ENCODE measurements at regions not wholly inside any gene's neighbourhood (a gene's known extent, or its start where the extent isn't known, plus 50 kb on each side); places are given as distances from the start of the nearest gene placed in this dataset.
A peak's percentile ranks its signal among the peaks of the same experiment; 100 is the strongest.

- Histone ChIP-seq H3K36me3 (ENCODE audit: insufficient read depth, low read length) (no peaks in the 10 kb centered on the region), H3K4me3 (ENCODE audit: low read length, poor library complexity, severe bottlenecking) (no peak overlapping the region)
These were observed 89.1 kb upstream of the MBOAT2 start for GRCh38 chr2:9092383-9093282.

GRCh38 chr2:9091811-9092210, 88.3 kb upstream of the MBOAT2 start:
- Histone ChIP-seq H3K9ac (ENCODE audit: low read depth, low read length, poor library complexity, severe bottlenecking) (no peak overlapping the region), H3K4me3 (ENCODE audit: low read length, poor library complexity, severe bottlenecking) (no peak overlapping the region), H3K4me1 (ENCODE audit: insufficient read depth, low read length, poor library complexity, severe bottlenecking) (no peaks in the 10 kb centered on the region), H3F3A (ENCODE audit: low read depth) (no peaks in the 10 kb centered on the region), H3K4me2 (ENCODE audit: low read depth, low read length, poor library complexity, severe bottlenecking) (no peak overlapping the region), H4K20me1 (ENCODE audit: insufficient read depth, low read length, poor library complexity, severe bottlenecking) (no peaks in the 10 kb centered on the region), H3K9me2 (replicated peaks; ENCODE audit: low read depth, low read length) (no peaks in the 10 kb centered on the region), H3K79me2 (ENCODE audit: insufficient read depth, low read length) (no peaks in the 10 kb centered on the region), H3K27me3 (ENCODE audit: insufficient read depth, low read length, poor library complexity, severe bottlenecking) (no peaks in the 10 kb centered on the region), H3K9me3 (ENCODE audit: insufficient read depth, low read depth, low read length) (no peaks in the 10 kb centered on the region), H3K36me3 (ENCODE audit: insufficient read depth, low read length) (no peaks in the 10 kb centered on the region), H2AFZ (ENCODE audit: low read length) (no peak overlapping the region)
- TF ChIP-seq, protein P1, sequence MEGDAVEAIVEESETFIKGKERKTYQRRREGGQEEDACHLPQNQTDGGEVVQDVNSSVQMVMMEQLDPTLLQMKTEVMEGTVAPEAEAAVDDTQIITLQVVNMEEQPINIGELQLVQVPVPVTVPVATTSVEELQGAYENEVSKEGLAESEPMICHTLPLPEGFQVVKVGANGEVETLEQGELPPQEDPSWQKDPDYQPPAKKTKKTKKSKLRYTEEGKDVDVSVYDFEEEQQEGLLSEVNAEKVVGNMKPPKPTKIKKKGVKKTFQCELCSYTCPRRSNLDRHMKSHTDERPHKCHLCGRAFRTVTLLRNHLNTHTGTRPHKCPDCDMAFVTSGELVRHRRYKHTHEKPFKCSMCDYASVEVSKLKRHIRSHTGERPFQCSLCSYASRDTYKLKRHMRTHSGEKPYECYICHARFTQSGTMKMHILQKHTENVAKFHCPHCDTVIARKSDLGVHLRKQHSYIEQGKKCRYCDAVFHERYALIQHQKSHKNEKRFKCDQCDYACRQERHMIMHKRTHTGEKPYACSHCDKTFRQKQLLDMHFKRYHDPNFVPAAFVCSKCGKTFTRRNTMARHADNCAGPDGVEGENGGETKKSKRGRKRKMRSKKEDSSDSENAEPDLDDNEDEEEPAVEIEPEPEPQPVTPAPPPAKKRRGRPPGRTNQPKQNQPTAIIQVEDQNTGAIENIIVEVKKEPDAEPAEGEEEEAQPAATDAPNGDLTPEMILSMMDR (conservative IDR thresholded peaks at IDR 0.05; ENCODE audit: low read length): no peak
- TF ChIP-seq EZH2phosphoT487 (IDR thresholded peaks at IDR 0.05; ENCODE audit: borderline replicate concordance): no peak

More at GRCh38 chr2:9092383-9093282, 89.1 kb upstream of the MBOAT2 start:
- Histone ChIP-seq H3K9me2 (replicated peaks; ENCODE audit: low read depth, low read length) (no peaks in the 10 kb centered on the region), H3K4me2 (ENCODE audit: low read depth, low read length, poor library complexity, severe bottlenecking) (no peak overlapping the region), H3K27me3 (ENCODE audit: insufficient read depth, low read length, poor library complexity, severe bottlenecking) (no peaks in the 10 kb centered on the region), H3K4me1 (ENCODE audit: insufficient read depth, low read length, poor library complexity, severe bottlenecking) (no peaks in the 10 kb centered on the region), H3F3A (ENCODE audit: low read depth) (no peaks in the 10 kb centered on the region), H2AFZ (ENCODE audit: low read length) (0 out of 2 replicates have a peak overlapping the region, but pooled peaks have one; percentile 27), H3K9me3 (ENCODE audit: insufficient read depth, low read depth, low read length) (no peaks in the 10 kb centered on the region), H3K9ac (ENCODE audit: low read depth, low read length, poor library complexity, severe bottlenecking) (no peak overlapping the region), H4K20me1 (ENCODE audit: insufficient read depth, low read length, poor library complexity, severe bottlenecking) (no peaks in the 10 kb centered on the region), H3K79me2 (ENCODE audit: insufficient read depth, low read length) (no peaks in the 10 kb centered on the region)
- TF ChIP-seq EZH2phosphoT487 (IDR thresholded peaks at IDR 0.05; ENCODE audit: borderline replicate concordance): no peak
- TF ChIP-seq, protein P1 (conservative IDR thresholded peaks at IDR 0.05; ENCODE audit: low read length): no peak

DNA sequence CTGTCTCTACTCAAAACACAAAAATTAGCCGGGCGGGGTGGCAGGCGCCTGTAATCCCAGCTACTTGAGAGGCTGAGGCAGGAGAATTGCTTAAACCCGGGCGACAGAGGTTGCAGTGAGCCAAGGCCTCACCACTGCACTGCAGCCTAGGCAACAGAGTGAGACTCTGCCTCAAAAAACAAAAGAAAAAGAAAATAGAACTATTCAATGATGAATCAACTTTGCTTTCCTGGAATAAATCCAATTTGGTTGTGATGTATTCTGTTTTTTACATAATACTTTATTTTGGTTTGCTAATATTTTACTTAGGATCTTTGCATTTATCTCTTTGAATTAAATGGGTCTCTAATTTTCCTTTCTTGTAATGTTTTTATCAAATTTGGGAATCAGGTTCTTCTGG, 86.3 kb upstream of the MBOAT2 start:
- H3K4me1 ChIP-seq (ENCODE audit: insufficient read depth, low read length, poor library complexity, severe bottlenecking): no peaks in the 10 kb centered on the region
- TF ChIP-seq EZH2phosphoT487 (IDR thresholded peaks at IDR 0.05; ENCODE audit: borderline replicate concordance): no peak
- TF ChIP-seq, protein P1 (conservative IDR thresholded peaks at IDR 0.05; ENCODE audit: low read length): no peak
- no peaks in the 10 kb centered on the region for H3K36me3 ChIP-seq (ENCODE audit: insufficient read depth, low read length)
- no peak overlapping the region for H3K4me2 ChIP-seq (ENCODE audit: low read depth, low read length, poor library complexity, severe bottlenecking)
- no peak overlapping the region for H3K9ac ChIP-seq (ENCODE audit: low read depth, low read length, poor library complexity, severe bottlenecking)
- no peaks in the 10 kb centered on the region for H4K20me1 ChIP-seq (ENCODE audit: insufficient read depth, low read length, poor library complexity, severe bottlenecking)
- no peaks in the 10 kb centered on the region for H3K9me3 ChIP-seq (ENCODE audit: insufficient read depth, low read depth, low read length)
- H3K9me2 ChIP-seq (replicated peaks; ENCODE audit: low read depth, low read length): no peaks in the 10 kb centered on the region
- no peak overlapping the region for H3K4me3 ChIP-seq (ENCODE audit: low read length, poor library complexity, severe bottlenecking)
- H2AFZ ChIP-seq (ENCODE audit: low read length): no peak overlapping the region
- no peaks in the 10 kb centered on the region for H3K27me3 ChIP-seq (ENCODE audit: insufficient read depth, low read length, poor library complexity, severe bottlenecking)
- H3K79me2 ChIP-seq (ENCODE audit: insufficient read depth, low read length): no peaks in the 10 kb centered on the region
- H3F3A ChIP-seq (ENCODE audit: low read depth): no peaks in the 10 kb centered on the region
